Kidney (tissue), 13 donors: ENCODE measurements at regions not wholly inside any gene's neighbourhood (a gene's known extent, or its start where the extent isn't known, plus 50 kb on each side); places are given as distances from the start of the nearest gene placed in this dataset.

Experiments
- DNase-seq, 5 donors: peaks; one replicate each; pipeline ENCODE4 v3.0.0-alpha.2; 2013 to 2020
- FAIRE-seq: peaks from 2 replicates; lab custom pipeline; 2012; peaks lifted over from hg19 to GRCh38; lab: Jason Lieb, UNC
- H3K27ac ChIP-seq, 2 donors: one replicate each; pipeline ENCODE4 v1.7.0; 2013; ENCODE audit warnings: low read depth in 2 of 2, low read length in 2 of 2, inconsistent platforms in 1 of 2
- H3K27me3 ChIP-seq: one replicate; pipeline ENCODE4 v1.7.1; 2013; ENCODE audit warnings: low read length, inconsistent platforms; ENCODE audit not compliant: control insufficient read depth, insufficient read depth
- H3K36me3 ChIP-seq, 3 donors: one replicate each; pipeline versions ENCODE4 v1.7.0 to v1.7.1; 2013; ENCODE audit warnings: low read length in 3 of 3, control low read depth in 1 of 3, inconsistent platforms in 1 of 3; ENCODE audit not compliant: insufficient read depth in 3 of 3, control insufficient read depth in 2 of 3
- H3K4me1 ChIP-seq, 3 donors: one replicate each; pipeline versions ENCODE4 v1.7.0 to v1.7.1; 2013; ENCODE audit warnings: low read length in 3 of 3, inconsistent platforms in 1 of 3, low read depth in 1 of 3; ENCODE audit not compliant: control insufficient read depth in 2 of 3, insufficient read depth in 2 of 3
- H3K4me3 ChIP-seq, 3 donors: one replicate each; pipeline versions ENCODE4 v1.7.0 to v1.8.1; 2013; ENCODE audit warnings: low read length in 3 of 3, control low read depth in 1 of 3, inconsistent platforms in 1 of 3
- H3K9ac ChIP-seq, 3 donors: one replicate each; pipeline versions ENCODE4 v1.7.0 to v1.7.1; 2013; ENCODE audit warnings: low read length in 3 of 3, control low read depth in 1 of 3, inconsistent platforms in 1 of 3
- H3K9me3 ChIP-seq, 3 donors: one replicate each; pipeline versions ENCODE4 v1.7.0 to v1.7.1; 2013; ENCODE audit warnings: low read length in 3 of 3, control low read depth in 1 of 3, inconsistent platforms in 1 of 3; ENCODE audit not compliant: control insufficient read depth in 2 of 3, insufficient read depth in 1 of 3
- intact Hi-C: fragments of 100-400 bp; cut with DNase I; formaldehyde crosslinking; loops from one replicate; pipeline ENCODE4 v1.11.1; 2022
- TF ChIP-seq, protein P1 (sequence below): IDR thresholded peaks from 3 replicates; pipeline ENCODE4 v1.5.1; 2012; ENCODE audit warnings: mild to moderate bottlenecking, moderate library complexity, borderline replicate concordance; ENCODE audit not compliant: insufficient read depth; ENCODE audit errors: extremely low read depth
- donor health status: control.
- donor health status: control.
- donor health status: control.
- donor health status: control.
- donor health status: control.
- donor health status: DM: yes; HTN: yes; CAD: no.
- donor health status: Normal renal cell carcinoma (clear cell type).

DNA sequence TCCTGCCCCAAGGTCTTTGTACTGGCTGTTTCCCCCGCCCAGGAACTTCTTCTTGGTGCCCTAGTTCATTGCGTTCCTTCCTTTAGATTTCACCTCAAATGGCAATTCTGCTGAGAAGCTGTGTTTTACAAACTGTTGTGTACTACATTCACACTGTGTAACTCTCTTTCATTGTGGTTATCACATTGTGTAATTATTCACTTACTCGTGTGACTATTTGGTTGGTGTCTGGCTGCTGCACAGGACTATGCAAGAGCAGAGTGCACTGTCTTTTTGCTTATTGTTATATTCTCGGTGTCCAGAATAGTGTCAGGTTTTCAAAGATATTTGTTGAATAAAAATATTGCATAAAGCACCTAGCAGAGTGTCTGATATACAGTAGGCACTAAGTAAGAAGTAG is 177.2 kb upstream of the PRICKLE1 start:
- no peaks in the 10 kb centered on the region for H3K9me3 ChIP-seq
- H3K4me3 ChIP-seq, result no peak overlapping the region
- no peaks in the 10 kb centered on the region for H3K36me3 ChIP-seq
- no peak for DNase-seq
- H3K27me3 ChIP-seq, result no peaks in the 10 kb centered on the region
- H3K9ac ChIP-seq, result no peak overlapping the region
- no peak for FAIRE-seq
- no peak overlapping the region for H3K27ac ChIP-seq
- TF ChIP-seq, protein P1, sequence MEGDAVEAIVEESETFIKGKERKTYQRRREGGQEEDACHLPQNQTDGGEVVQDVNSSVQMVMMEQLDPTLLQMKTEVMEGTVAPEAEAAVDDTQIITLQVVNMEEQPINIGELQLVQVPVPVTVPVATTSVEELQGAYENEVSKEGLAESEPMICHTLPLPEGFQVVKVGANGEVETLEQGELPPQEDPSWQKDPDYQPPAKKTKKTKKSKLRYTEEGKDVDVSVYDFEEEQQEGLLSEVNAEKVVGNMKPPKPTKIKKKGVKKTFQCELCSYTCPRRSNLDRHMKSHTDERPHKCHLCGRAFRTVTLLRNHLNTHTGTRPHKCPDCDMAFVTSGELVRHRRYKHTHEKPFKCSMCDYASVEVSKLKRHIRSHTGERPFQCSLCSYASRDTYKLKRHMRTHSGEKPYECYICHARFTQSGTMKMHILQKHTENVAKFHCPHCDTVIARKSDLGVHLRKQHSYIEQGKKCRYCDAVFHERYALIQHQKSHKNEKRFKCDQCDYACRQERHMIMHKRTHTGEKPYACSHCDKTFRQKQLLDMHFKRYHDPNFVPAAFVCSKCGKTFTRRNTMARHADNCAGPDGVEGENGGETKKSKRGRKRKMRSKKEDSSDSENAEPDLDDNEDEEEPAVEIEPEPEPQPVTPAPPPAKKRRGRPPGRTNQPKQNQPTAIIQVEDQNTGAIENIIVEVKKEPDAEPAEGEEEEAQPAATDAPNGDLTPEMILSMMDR, result no peak
- no peaks in the 10 kb centered on the region for H3K4me1 ChIP-seq
- intact Hi-C loops, result no loop called here

DNA sequence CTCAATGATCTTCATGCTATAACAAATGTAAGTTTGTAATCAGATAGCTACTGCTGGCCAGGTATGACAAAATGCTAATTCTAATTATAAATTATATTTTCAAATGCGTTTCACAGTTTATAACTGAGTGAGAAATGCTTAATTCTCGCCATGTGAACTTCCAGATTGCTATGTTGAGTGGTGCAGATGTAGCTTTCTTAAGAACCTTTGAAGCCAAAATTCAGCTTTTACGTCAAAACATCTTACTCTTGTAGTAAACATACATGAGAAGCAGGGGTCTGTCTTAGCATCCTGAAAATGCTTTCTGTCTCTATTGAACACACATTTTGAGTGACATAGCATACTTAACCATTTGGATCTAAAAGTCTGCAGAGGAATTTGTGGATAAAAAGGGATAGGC is 176.5 kb upstream of the PRICKLE1 start:
- Histone ChIP-seq H3K27me3 (no peaks in the 10 kb centered on the region), H3K4me3 (no peak overlapping the region), H3K9ac (no peak overlapping the region), H3K36me3 (no peaks in the 10 kb centered on the region), H3K9me3 (no peaks in the 10 kb centered on the region), H3K4me1 (no peaks in the 10 kb centered on the region), H3K27ac (no peak overlapping the region)
- intact Hi-C loops, result no loop called here
- TF ChIP-seq, protein P1, result no peak
- FAIRE-seq, result no peak
- no peak for DNase-seq

DNA sequence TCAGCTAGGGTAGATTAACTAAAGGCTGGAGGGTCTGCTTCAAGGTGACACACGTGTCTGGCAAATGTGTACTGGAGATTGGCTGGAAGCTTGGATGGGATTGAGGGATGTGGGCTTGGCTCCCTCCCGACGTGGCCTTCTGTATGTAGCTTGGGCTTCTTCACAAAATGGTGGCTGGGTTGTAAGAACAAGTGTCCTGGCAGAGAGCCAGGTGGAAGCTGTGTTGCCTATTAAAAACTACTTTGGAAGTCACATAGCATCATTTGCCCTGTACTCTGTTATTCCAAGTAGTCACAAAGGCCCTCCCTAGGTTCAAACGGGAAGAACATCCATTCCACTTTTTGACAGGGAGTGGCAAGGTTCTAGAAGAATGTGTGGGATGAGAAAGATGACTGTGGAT is 174.1 kb upstream of the PRICKLE1 start:
- TF ChIP-seq, protein P1, result no peak
- Histone ChIP-seq H3K27ac (no peak overlapping the region), H3K4me1 (peaks cover 0 to 5% (median 0%) of the 10 kb centered on the region in 3 donors), H3K4me3 (no peak overlapping the region), H3K36me3 (no peaks in the 10 kb centered on the region), H3K9me3 (no peaks in the 10 kb centered on the region), H3K9ac (no peak overlapping the region), H3K27me3 (no peaks in the 10 kb centered on the region)
- FAIRE-seq (no peak), DNase-seq (no peak)
- intact Hi-C loops, result no loop called here

DNA sequence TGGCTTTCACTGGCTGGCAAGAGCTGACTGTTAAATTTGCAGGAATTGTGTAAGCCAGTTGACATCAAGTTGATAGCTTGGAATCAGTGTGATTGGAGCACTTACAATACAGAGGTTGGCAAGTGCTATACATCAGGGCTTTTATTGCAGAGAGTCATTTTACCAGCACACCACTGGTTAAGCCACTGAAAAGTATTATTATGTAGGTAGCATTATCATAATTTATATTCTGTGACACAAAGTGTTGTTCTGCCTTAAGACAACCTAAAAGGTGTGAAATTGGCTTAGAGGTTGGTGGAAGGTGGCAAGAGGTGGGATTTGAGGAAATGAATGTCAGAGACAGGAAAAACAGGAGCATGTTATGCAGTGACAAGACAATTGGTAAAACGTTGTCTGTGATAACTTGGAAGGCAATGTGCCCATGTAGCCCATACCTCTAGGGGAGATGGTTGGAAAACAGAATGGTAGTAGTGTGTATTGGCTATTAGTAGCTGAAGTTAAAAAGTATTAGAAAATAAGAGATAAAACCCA is 172.9 kb upstream of the PRICKLE1 start:
- intact Hi-C loops, result no loop called here
- TF ChIP-seq, protein P1, result no peak
- Histone ChIP-seq H3K4me3 (no peak overlapping the region), H3K4me1 (peaks cover 0 to 5% (median 1%) of the 10 kb centered on the region in 3 donors), H3K27me3 (no peaks in the 10 kb centered on the region), H3K36me3 (no peaks in the 10 kb centered on the region), H3K9me3 (no peaks in the 10 kb centered on the region), H3K9ac (no peak overlapping the region), H3K27ac (no peak overlapping the region)
- FAIRE-seq (no peak), DNase-seq (no peak)
